ENCODE measurements at regions not wholly inside any gene's neighbourhood (a gene's known extent, or its start where the extent isn't known, plus 50 kb on each side); places are given as distances from the start of the nearest gene placed in this dataset.

DNA sequence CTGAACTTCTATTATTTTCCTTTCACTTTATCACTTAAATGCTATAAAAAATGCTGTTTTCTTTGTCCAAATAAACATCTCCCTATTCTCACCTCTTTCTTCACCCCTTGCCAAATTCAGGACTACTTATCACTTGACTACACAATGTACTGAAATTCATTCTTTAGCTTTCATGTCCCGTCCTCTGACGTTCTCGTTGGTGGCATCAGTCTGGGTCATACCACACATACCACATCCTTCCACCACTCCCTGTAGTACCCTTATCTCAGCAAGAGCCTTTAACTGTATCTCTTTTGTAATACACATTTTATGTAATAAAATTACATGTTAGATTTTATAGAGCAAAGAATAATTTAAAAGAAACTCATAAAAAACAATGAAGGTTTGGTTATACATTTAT is 231.1 kb upstream of the PAPPA start:
- no peaks in the 10 kb centered on the region for H3K27me3 Mint-ChIP-seq
- no peak overlapping the region for H3K4me3 Mint-ChIP-seq (ENCODE audit: low read depth)
- no peak overlapping the region for H3K27ac Mint-ChIP-seq
- no peak for DNase-seq (ENCODE audit: low spot score, unreplicated experiment)
- no peaks in the 10 kb centered on the region for H3K36me3 Mint-ChIP-seq (ENCODE audit: insufficient read depth)
- no peaks in the 10 kb centered on the region for H3K4me1 Mint-ChIP-seq (ENCODE audit: low read depth)
- TF ChIP-seq, protein P1, sequence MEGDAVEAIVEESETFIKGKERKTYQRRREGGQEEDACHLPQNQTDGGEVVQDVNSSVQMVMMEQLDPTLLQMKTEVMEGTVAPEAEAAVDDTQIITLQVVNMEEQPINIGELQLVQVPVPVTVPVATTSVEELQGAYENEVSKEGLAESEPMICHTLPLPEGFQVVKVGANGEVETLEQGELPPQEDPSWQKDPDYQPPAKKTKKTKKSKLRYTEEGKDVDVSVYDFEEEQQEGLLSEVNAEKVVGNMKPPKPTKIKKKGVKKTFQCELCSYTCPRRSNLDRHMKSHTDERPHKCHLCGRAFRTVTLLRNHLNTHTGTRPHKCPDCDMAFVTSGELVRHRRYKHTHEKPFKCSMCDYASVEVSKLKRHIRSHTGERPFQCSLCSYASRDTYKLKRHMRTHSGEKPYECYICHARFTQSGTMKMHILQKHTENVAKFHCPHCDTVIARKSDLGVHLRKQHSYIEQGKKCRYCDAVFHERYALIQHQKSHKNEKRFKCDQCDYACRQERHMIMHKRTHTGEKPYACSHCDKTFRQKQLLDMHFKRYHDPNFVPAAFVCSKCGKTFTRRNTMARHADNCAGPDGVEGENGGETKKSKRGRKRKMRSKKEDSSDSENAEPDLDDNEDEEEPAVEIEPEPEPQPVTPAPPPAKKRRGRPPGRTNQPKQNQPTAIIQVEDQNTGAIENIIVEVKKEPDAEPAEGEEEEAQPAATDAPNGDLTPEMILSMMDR (IDR thresholded peaks at IDR 0.05; ENCODE audit: unreplicated experiment) = no peak
- H3K9me3 Mint-ChIP-seq (ENCODE audit: low read depth) = no peaks in the 10 kb centered on the region

DNA sequence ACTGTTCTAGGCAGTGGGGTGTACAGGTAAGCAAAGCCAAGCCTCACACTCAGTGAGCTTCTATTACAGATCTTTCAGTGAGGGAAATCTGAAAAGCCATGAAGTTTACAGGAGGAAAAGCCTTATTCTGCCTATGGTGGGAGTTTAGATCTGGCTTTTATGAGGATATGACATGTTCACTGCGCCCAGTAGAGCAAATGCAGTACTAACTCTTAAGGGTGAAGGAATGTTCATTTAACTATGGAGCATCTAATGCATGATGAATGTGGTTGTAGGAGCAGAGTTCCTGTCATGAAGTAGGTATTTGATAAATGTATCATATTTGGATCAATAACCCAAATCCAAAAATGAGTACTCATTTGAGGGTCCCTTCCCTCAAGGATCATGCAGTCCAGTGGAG is 230.2 kb upstream of the PAPPA start:
- H3K27ac Mint-ChIP-seq = no peak overlapping the region
- TF ChIP-seq, protein P1 (IDR thresholded peaks at IDR 0.05; ENCODE audit: unreplicated experiment) = no peak
- H3K4me1 Mint-ChIP-seq (ENCODE audit: low read depth) = no peaks in the 10 kb centered on the region
- no peaks in the 10 kb centered on the region for H3K36me3 Mint-ChIP-seq (ENCODE audit: insufficient read depth)
- H3K4me3 Mint-ChIP-seq (ENCODE audit: low read depth) = no peak overlapping the region
- H3K27me3 Mint-ChIP-seq = no peaks in the 10 kb centered on the region
- no peak for DNase-seq (ENCODE audit: low spot score, unreplicated experiment)
- no peaks in the 10 kb centered on the region for H3K9me3 Mint-ChIP-seq (ENCODE audit: low read depth)

DNA sequence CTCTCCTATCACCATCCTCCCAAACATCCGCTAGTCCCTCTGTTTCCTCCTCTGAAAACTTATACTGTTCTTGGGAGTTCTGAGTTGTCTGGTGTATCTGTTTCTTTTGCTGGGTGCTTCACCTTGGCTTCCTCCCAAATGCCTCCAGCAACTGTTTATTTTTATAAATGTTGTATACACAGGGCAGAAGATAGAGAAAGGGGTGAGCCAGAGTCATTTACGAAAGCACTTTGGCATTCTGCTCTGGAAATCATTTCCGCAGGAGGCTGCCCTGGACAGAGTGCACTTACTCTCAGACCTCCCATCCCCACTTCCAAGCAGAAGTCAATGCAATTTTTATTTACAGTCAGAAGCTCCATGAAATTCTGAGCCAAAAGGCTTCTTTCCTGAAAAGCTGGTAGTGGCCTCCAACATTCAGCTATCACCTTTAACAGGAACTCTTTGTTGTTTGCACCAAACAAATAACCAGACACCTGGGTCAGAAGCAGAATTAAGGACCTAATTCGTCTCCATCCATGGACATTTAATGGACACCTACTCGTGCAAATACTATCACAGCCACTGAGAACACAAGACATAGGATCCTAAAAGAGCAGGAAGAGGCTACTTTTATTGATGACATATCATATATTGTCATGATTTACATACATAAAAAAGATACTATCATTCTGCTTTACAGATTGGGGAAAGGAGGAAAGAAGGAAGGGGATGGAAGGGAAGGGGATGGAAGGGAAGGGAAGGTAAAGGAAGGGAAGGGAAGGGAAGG is 229.5 kb upstream of the PAPPA start:
- Mint-ChIP-seq H3K27me3 (no peaks in the 10 kb centered on the region), H3K27ac (no peak overlapping the region), H3K9me3 (ENCODE audit: low read depth) (no peaks in the 10 kb centered on the region), H3K36me3 (ENCODE audit: insufficient read depth) (no peaks in the 10 kb centered on the region), H3K4me1 (ENCODE audit: low read depth) (no peaks in the 10 kb centered on the region), H3K4me3 (ENCODE audit: low read depth) (no peak overlapping the region)
- DNase-seq (ENCODE audit: low spot score, unreplicated experiment) = no peak
- TF ChIP-seq, protein P1 (IDR thresholded peaks at IDR 0.05; ENCODE audit: unreplicated experiment) = no peak

DNA sequence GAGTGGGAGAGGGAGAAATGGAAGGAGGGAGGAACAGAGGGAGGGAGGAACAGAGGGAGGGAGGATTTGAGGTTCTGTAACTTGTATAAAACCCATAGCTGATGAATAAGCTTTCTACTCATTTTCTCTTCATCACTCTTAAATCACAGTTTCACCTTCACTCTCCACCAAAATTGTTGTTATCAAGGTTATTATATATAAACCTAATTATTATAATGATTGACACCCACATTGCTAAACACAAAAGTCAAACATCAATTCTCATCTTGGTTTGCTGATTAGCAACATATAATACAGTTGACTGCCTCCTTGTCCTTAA is 229.0 kb upstream of the PAPPA start:
- no peak overlapping the region for H3K4me3 Mint-ChIP-seq (ENCODE audit: low read depth)
- H3K9me3 Mint-ChIP-seq (ENCODE audit: low read depth) = no peaks in the 10 kb centered on the region
- TF ChIP-seq, protein P1 (IDR thresholded peaks at IDR 0.05; ENCODE audit: unreplicated experiment) = no peak
- no peaks in the 10 kb centered on the region for H3K27me3 Mint-ChIP-seq
- H3K4me1 Mint-ChIP-seq (ENCODE audit: low read depth) = no peaks in the 10 kb centered on the region
- no peak for DNase-seq (ENCODE audit: low spot score, unreplicated experiment)
- H3K36me3 Mint-ChIP-seq (ENCODE audit: insufficient read depth) = no peaks in the 10 kb centered on the region
- no peak overlapping the region for H3K27ac Mint-ChIP-seq

DNA sequence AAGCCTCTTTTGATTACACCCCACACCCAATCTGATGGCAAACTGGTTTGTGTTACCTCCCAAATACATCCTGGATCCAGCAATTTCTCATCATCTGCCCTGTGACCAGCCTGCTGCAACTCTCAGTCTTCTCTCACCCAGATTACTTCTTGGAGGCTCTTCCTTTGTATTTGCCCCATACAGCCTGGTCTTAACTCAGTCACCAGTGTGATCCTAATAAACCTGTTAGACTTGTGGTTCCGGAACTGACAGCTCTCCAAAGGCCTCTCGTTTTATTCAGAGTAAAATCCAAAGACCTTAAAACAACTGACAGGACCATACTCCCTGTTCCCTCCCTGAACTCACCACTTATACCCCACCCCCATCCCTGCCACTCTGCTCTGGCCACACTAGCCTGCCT is 228.2 kb upstream of the PAPPA start:
- TF ChIP-seq, protein P1 (IDR thresholded peaks at IDR 0.05; ENCODE audit: unreplicated experiment) = no peak
- H3K9me3 Mint-ChIP-seq (ENCODE audit: low read depth) = no peaks in the 10 kb centered on the region
- H3K27me3 Mint-ChIP-seq = no peaks in the 10 kb centered on the region
- H3K27ac Mint-ChIP-seq = no peak overlapping the region
- H3K4me3 Mint-ChIP-seq (ENCODE audit: low read depth) = no peak overlapping the region
- DNase-seq (ENCODE audit: low spot score, unreplicated experiment) = no peak
- peaks cover 1% of the 10 kb centered on the region for H3K4me1 Mint-ChIP-seq (ENCODE audit: low read depth)
- no peaks in the 10 kb centered on the region for H3K36me3 Mint-ChIP-seq (ENCODE audit: insufficient read depth)
